Stimulated activated CD8-positive, alpha-beta memory T cell treated with anti-CD3 and anti-CD28 coated beads, Interleukin-4, amount 100 ng/mL, for 4 hours (primary cell): ENCODE measurements at regions not wholly inside any gene's neighbourhood (a gene's known extent, or its start where the extent isn't known, plus 50 kb on each side); places are given as distances from the start of the nearest gene placed in this dataset.
"Not testable (repeated sequence)": the region's sequence is repeated elsewhere in the genome, so short reads cannot be mapped to it uniquely, and the experiment has no call there.

Source experiments
- DNase-seq, 2 donors: peaks; one replicate each; pipeline ENCODE4 v3.0.0-alpha.2; 2020; ENCODE audit warnings: low read depth in 2 of 2, low spot score in 1 of 2

DNA sequence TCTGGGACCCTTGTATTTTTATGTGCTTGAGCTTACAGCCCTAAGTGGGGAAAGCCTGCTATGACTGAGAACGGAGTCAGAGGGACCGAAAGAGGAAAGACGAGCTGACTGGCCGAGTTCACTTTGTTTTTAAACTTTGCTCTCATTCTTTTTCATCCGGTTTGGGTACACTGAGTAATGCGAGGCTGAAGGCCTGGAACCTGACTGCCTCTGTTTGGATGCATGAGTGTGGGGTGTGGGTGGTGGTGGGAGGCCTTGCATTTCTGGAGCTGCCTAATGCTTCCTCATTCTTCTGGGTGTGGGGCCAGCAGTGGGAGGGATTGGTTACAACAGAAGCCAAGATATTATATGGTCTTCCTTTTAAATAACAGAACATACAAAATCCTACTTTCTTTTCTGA lies 155.5 kb downstream of the BUB3 start:
- DNase-seq, result no peak

DNA sequence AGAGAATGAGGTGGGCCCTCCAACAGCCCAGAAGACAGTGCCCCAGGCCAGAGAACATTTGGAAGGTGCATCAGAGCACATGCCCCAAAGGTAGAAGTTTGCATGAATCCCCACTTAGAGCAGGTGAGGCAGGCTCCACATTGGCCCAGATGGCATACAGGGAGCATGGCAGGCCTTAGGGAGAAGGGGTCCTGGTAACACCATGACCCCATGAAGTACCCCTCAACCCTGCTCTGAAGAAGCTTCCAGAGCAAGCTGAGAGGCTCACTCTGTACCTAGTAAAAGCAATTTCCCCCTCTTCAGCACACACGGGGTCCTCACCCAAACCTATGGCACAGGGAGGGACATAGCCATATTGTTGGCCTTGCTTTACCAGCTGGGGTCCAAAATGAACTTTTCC lies 162.6 kb downstream of the BUB3 start:
- no peak for DNase-seq

DNA sequence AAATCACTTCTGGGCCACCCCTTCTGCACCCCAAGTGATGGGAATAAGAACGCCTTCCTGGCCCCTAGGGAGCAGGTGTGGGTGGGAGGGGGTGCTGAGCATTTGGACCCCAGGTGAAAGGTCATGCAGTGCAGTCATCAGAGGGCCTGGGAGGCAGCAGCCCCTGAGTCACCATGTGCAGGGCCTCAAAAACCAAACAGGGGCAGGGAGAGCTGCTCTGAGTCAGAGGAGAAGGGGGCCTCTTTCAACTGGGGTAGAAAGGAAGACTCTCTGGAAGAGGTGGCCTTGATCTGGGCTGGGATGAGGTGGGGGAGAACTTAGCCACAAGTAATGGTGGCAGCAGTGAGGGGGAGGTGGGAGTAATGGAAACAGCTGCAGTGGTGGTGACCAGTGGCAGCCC lies 164.3 kb downstream of the BUB3 start:
- no peak for DNase-seq

DNA sequence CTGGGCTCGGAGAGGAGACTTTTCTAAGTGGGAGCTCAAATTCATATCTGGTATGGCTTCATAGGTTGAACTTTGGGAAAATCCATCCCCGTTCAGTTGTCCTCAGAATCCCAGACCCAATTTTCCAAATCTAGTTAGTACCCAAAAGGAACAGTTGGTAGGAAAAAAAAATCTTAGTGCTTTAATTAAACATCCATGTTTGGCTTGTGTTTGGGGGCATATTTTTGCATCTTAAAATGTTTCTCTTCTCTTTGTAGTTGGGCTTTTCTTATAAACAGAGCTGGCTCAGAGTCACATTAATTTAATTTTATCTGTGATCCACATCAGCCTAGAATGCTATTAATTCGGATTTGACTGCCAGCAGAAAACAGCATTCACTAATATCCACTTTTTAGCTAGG lies 165.9 kb downstream of the BUB3 start:
- no peak for DNase-seq

DNA sequence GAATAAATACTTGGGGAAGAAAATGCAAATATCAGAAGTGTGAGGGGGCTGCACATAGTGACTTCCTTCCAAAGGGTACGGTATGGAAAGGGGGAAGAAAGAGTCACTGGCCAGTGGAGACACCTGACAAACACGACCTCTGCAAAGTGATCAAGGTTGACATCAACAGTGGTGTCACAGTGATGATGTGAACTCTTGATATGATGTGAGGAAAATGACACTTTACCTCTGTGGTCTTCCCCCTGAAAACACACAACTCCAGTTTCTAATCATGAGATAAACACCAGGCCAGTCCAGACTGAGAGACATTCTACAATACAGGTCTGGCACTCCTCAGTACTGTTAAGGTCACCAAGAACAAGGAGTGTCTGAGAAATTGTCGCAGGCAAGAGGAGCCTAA lies 169.7 kb downstream of the BUB3 start:
- DNase-seq, result no peak

DNA sequence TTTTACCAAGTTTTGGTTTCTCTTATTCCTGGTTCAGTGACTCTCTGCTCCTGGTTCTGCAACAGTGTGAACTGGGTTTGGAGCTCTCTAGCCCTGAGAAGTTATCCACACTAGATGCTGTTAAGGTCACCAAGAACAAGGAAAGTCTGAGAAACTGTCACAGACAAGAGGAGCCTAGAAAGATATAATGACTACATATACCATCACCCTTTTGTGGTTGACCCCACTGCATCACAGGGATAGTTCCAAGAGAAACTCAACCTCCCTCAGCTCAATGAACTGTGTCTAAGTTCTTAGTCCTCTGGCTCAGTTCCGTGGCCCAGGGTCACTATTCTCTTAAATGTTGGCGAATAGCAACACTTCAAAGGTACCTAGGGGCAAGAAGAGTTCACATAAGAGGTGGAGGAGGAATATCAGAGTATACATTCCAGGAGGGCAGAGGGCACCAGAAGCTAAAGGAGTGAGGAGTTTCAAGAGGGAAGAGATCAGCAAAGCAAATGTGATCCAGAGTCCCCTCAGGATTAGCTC lies 171.5 kb downstream of the BUB3 start:
- no peak for DNase-seq

DNA sequence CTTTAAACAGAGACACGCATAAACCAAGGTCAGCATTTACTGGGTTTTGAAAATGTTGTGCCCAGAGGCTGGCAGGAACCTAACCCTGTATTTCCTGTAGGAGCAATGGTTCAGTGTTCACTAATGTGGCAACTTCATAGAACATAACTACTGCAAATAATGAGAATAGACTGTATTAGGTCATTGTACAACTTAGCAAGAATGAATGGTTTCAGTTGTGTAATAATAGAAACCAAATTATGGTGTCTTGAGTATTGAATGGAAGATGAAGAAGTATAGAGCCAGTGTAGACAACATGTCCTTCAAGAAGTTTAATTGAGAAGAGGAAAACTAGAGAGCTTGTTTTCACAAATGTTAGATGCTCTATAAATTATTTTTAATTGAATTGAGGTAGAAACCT lies 172.5 kb downstream of the BUB3 start:
- DNase-seq, result no peak

DNA sequence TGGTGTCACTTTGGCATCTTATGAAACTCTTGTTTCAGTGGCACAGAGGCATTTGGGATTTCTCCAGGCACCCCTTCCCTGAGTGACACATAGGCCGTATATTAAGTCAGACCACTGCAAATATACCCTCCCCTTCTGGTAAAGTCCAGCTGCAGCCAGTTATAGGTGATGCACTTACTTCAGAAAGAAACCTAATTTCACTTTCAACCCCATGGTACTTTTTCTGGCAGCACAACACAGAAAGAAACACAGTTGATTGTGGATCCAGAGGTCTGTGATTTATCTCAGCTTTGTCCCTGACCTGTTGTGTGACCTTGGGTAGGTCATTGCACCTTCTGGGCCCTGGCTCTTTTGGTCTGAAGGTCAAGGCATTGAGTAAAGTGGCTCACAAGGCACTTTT lies 173.2 kb downstream of the BUB3 start:
- DNase-seq, result no peak

DNA sequence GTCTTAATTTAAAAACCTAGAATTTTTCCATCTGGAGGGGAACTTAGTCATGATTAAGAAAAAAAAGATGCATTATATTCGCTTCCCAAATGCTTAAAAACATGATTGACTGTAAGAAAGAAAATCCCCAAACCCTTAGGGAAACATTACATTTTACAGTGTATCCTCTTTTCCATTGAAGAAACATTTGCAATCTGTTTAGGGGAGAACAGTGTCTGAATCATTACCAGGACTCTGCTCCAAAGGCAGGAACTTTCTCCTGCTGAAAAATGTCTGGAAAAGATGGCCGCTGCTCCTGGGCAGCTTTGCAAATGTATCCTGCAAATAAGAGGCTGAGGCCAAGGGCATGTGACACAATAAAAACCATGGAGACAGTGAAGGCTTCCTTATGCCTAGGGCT lies 173.7 kb downstream of the BUB3 start:
- no peak for DNase-seq

DNA sequence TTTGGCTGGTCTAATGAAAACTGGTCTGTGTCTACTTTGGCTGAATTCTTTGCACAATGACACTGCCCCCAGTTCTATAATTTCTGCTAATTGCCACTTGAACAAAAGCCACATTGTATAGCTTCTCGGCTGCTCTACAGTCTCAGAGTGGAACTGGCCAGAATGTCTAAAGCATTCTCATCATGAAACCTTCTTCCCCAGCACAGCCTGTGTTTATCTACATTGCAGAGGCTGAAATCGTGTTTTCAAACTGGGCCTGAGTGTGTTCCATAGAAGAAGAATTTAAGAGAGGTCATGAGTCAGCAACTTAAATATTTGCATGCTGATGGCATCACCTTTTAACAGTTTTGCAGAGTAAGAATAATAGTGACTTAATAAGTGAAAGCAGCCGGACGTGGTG lies 177.2 kb downstream of the BUB3 start:
- no peak for DNase-seq

DNA sequence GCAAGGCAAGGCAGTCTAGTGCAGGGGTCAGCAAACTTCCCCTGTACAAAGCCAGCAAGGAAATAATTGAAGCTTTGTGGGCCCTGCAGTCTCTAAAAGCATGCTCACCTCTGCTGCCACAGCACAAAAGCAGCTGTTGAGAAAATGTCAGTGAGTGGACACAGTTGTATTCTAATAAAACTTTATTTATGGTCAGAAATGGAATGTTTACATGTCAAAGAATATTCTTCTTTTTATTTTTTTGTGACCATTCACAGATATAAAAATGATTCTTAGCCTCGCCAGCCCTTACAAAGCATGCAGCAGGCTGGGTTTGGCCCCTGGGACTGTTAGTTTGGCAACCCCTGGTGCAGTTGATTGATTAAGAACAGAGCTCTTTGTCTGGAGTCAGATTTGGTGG lies 192.4 kb downstream of the BUB3 start:
- no peak for DNase-seq

DNA sequence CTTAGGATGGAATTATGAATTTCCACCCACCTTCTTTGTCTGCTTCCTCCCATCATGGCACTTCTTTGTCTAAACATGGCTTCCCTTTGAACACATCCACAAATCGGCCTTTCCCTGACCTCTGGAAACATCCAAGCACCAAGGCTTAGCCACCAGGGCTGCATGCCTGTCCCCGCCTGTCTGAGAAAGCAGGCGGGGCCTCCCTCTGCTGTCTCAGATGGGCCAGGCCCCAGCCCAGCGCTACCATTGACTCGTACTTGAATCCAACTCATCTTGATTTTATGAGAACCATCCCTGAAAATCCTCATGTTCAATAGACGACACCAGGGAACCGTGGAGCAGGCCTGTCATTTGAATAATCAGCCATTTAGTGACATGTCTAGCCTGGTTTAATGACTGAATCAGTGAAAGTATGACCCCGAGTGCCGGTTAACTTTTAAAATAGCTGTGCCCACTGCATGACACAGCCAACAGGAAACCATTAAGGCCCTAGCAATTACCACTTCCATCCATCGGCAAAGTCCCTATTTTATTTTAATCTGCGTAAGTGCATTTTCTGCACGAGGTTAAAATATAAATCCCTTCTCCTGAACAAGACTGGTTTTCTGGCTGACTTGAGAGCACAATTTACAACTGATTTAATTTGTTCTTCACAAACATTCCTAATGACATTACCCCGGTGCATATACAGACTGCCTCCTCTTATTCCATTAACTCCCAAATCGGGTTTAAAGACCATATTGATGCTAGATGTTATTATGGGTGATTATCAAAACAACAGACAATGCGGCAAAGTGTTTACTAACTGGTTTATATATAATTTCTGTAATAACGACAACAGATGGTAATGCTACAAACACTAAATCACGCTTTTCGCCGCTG lies 194.7 kb downstream of the BUB3 start:
- DNase-seq, result no peak

DNA sequence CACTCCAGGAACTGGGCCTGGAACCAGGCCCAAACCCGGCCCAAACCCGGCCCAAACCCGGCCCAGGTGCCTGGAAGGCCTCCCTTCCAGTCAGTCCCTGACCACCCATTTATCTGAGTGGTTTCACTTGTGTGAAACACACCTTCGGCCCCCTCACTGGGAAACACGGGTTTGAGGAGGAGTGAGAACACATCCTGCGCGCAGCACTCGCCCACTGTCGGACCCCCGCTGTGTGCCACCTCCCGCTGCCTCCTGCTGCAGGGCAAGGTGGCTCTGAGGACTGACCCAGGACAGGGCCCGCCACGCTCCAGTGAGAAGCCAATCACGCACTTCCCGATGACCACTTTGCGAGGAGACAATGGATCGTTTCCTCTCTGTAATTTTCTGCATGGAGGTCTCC lies 197.5 kb downstream of the BUB3 start:
- no peak for DNase-seq

DNA sequence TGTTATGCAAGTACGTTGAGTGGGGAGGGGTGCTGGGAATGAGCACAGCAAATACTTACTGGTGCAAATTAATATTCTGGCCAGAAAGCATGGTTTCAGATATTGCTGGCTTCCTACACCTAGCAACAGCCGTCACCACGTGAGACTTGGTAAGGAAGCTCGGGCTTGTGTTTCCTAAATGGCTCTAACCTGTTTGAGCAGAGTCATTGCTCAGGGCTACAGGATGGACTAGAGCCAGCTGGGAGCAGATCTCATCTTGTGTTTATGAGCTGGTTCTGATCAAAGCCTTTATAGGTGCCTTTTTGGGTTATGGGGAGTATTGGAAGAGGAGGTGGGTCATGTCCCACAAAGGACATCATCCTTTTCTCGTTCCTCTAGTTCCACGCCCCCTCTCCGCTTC lies 200.3 kb downstream of the BUB3 start:
- no peak for DNase-seq

DNA sequence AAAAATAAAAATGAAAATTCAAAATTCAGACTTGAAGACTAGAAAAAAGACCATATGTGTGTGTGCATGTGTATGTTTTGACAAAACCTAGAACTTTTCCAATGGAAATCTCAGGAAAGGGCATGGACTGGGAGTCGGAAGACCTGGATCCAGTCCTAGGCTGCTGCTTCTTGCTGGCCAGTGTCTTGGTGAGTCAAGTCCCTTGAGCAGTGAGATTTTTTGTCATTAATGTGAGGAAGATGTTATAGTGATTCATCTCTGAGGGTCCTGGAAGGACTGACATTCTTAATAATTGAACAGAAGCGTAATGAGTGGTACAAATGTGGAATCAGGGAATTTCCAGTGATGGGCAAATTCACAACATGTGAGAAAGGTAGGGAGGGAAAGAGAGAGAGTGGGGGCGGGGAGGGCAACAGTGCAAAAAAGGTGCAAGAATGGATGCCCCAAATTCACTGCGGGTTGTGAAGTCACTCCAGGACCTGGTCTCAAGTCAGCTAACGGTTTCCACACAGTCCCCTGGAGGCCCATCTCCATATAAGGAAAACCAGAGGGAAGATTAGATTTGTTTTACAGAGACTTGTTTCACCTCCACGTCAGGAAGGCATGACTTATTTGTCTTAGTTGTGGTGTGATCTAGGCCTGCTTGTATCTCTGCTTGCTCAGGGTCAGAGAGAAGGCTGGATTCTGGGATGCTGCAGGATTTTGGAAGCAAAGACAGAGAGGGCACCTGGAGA lies 201.7 kb downstream of the BUB3 start:
- DNase-seq, result no peak

DNA sequence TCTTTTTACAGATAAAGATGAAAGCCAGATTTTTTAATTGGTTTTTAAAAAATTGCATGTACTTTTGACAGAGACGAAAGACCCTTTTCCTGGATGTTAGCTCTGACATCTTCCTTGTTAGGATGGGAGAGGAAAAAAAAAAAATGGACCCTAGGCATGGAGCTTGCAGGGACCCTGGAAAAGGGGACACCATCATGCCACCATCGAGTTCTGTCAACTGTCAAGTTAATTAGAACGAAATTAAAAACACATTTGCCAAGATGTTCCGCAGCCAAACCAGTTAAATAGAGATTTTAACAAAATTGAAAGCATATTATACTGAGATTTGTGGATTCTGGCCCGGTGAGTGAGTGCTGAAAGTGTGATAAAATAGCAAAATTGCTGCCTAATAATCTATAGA lies 202.6 kb downstream of the BUB3 start:
- DNase-seq, result no peak

DNA sequence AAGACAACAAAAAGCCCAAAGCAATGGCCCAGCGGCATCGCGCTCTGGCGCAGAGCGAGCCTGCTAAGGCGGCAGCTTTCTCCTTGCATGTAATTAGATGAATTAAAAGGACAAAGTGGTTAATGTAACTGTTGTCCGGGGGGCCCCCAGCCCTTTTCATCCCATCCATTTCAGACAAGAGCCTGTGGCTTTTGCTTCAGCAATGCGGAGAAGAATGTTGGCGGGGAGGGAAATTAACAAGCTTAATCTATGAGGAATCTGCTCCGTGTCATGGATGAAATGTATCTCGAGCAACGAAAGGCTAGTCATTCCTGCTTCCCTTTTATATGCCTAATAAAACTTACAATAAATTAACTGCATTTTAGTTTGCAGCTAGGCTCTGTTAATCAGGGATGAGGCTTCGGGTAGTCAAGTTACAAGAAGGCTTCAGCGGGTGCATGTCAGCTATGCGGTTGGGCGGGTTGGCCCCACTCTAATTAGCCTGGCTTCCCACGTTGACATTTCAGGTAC lies 203.3 kb downstream of the BUB3 start:
- DNase-seq, result no peak

DNA sequence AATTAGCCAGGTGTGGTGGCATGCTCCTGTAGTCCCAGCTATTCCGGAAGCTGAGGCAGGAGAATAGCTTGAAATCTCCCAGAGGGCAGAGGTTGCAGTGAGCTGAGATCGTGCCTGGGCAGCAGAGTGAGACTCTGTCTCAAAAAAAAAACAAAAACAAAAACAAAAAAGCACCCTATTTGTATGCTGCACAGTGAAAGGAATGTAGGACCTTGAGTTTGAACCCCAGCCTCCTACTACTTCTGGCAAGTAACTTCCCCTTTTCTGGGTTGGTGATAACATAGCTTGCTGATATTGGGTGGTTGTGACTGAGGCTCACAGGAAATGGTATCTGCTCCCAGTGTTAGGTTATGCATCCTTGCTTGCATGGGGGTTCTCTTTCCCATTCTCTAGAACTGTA lies 205.3 kb downstream of the BUB3 start:
- DNase-seq, result no peak

DNA sequence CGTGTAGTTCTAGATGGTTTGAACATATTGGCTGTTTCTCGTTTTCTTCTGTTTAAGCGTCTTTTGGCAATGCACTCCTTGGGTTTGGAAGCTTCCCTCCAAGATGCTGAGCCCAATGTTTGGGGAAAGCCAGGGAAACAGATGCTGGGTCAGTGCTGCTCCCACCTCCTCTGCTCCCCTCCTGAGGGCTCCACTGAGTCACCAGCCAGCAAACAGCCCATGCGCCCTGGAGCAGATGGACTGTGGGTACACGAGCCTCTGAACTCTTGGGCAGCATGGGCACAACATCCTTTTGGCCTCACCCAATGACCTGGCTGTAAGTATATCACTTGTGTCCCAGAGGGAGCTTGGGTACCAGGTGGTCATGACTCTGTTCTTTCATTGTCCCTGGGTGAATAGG lies 207.6 kb downstream of the BUB3 start:
- DNase-seq, result no peak

DNA sequence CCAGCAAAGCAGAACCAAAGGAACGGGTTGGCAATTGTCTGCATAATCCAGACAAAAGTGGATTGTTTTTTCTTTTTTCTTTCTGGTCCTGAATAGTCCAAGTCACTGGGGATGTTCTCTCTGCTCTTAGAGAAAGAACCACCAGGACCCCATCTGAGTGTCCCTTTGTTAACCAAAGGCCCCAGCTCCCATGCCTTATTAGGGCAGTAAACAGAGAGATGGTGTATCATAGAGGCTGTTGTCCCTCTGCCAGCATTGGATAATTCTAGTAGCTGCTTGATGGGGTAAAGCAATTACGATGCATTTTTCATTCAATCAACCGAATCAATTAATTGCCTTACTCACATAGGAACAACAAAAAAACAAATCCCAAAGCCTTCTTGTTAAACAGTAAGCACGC lies 213.0 kb downstream of the BUB3 start:
- DNase-seq, result no peak

DNA sequence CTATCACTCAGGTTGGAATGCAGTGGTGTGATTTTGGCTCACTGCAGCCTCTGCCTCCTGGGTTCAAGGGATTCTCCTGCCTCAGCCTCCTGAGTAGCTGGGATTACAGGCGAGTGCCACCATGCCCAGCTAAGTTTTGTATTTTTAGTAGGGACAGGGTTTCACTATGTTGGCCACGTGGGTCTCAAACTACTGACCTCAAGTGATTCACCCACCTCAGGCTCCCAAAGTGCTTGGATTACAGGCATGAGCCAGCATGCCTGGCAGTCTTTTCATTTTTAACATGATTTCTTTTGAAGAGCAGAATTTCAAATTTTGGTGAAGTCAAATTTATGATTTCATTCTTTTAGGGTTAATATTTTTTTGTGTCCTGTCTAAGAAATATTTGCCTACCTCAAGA lies 217.4 kb downstream of the BUB3 start:
- DNase-seq, result not testable (repeated sequence)

DNA sequence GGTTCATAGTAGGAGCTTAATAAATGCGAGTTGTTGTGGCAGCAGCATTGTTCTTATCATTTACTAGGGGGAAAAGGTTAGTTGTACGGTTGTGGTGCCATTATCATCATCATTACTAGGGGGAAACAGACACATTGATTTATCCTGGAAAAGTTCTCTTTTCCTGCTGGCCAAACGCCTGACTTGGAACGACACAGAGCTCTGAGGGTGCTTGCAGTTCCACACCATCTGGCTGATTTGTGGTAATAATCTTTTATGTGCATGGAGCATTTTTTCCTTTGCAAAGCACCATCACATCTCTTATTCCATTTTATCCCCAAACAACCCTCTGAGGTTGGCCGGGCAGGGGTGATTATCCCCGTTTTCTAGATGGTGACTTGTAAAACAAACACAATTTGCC lies 219.4 kb downstream of the BUB3 start:
- DNase-seq, result no peak
